ENCODE measurements at regions not wholly inside any gene's neighbourhood (a gene's known extent, or its start where the extent isn't known, plus 50 kb on each side); places are given as distances from the start of the nearest gene placed in this dataset.
"Not testable (repeated sequence)": the region's sequence is repeated elsewhere in the genome, so short reads cannot be mapped to it uniquely, and the experiment has no call there.

DNA sequence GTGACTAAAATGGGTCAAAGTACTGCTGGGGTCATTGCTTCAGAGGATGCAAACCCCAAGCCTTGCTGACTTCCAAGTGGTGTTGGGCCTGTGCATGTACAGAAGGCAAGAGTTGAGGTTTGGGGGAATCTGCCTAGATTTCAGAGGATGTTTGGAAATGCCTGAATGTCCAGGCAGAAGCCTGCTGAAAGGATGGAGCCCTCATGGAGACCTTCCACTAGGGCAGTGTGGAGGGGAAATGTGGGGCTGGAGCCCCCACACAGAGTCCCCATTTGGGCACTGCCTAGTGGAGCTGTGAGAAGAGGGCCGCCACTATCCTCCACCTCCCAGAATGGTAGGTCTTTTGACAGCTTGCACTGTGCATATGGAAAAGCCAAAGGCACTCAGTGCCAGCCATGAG lies 377.7 kb upstream of the TRPC7 start:
- intact Hi-C loops (cut with micrococcal nuclease; ENCODE audit: unreplicated experiment) = no loop called here
- no TSS peak for BruUV-seq (replicated peaks)

DNA sequence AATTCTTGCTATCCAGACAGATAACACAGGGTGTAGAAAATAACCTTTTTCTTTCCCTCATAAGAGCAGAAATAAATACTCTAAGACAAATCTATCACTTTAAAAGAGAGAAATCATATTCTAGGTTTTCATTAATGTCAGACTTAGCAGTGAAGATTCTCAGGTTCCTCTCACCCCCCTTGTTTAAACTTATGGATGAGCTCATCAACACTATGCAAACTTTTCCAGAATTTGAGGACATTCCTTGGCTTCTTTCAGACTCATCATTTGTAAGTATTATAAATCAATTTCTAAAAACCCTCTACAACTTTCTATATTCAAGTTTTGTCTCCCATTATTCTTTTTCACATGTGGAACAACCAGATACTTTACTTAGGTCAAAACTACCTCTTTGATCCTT lies 374.9 kb upstream of the TRPC7 start:
- intact Hi-C loops (cut with micrococcal nuclease; ENCODE audit: unreplicated experiment) = no loop called here
- H3K27me3 ChIP-seq (replicated peaks; ENCODE audit: control insufficient read depth, insufficient read depth, low read length) = no peaks in the 10 kb centered on the region

More for the DNA sequence above, 377.7 kb upstream of the TRPC7 start:
- Mint-ChIP-seq H3K36me3 (ENCODE audit: insufficient read depth, unreplicated experiment) (no peaks in the 10 kb centered on the region), H3K27me3 (ENCODE audit: insufficient read depth, unreplicated experiment) (peaks cover 9% of the 10 kb centered on the region), H3K4me1 (ENCODE audit: low read depth, unreplicated experiment) (no peaks in the 10 kb centered on the region), H3K4me3 (ENCODE audit: unreplicated experiment) (no peak overlapping the region), H3K9me3 (ENCODE audit: unreplicated experiment) (peaks cover 36% of the 10 kb centered on the region), H3K27ac (ENCODE audit: unreplicated experiment) (no peak overlapping the region)
- POLR2A ChIA-PET = no interaction called here
- DNase-seq = no peak
- H3K4me3 ChIP-seq (ENCODE audit: low read depth, low read length) = no peak overlapping the region
- no peaks in the 10 kb centered on the region for H3K36me3 ChIP-seq (ENCODE audit: control insufficient read depth, insufficient read depth, low read length)
- no peaks in the 10 kb centered on the region for H3K27me3 ChIP-seq (replicated peaks; ENCODE audit: control insufficient read depth, insufficient read depth, low read length)
- H3K4me1 ChIP-seq = no peaks in the 10 kb centered on the region
- TF ChIP-seq, protein P1, sequence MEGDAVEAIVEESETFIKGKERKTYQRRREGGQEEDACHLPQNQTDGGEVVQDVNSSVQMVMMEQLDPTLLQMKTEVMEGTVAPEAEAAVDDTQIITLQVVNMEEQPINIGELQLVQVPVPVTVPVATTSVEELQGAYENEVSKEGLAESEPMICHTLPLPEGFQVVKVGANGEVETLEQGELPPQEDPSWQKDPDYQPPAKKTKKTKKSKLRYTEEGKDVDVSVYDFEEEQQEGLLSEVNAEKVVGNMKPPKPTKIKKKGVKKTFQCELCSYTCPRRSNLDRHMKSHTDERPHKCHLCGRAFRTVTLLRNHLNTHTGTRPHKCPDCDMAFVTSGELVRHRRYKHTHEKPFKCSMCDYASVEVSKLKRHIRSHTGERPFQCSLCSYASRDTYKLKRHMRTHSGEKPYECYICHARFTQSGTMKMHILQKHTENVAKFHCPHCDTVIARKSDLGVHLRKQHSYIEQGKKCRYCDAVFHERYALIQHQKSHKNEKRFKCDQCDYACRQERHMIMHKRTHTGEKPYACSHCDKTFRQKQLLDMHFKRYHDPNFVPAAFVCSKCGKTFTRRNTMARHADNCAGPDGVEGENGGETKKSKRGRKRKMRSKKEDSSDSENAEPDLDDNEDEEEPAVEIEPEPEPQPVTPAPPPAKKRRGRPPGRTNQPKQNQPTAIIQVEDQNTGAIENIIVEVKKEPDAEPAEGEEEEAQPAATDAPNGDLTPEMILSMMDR (IDR thresholded peaks at IDR 0.05; ENCODE audit: insufficient read depth in 1 of 2, low read depth in 1 of 2, low read length in 1 of 2, severe bottlenecking in 1 of 2, unreplicated experiment in 1 of 2) = no peak
- CTCF ChIA-PET = interaction anchor here (0.5 kb wide), 1 partner anchor 174 kb away, joined by 4 read pairs; no protein-coding TSS in a partner anchor
- H3K9me3 ChIP-seq = peaks cover 6% of the 10 kb centered on the region; the same call in 1 of the 2 replicates

DNA sequence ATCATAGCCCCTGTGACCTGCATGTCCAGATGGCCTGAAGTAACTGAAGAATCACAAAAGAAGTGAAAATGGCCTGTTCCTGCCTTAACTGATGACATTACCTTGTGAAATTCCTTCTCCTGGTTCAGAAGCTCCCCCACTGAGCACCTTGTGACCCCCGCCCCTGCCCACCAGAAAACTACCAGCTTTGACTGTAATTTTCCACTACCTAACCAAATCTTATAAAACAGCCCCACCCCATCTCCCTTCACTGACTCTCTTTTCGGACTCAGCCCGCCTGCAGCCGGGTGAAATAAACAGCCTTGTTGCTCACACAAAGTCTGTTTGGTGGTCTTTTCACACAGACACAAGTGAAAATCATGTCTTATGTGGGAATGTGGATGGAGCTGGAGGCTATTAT lies 373.9 kb upstream of the TRPC7 start:
- Mint-ChIP-seq H3K9me3 (ENCODE audit: unreplicated experiment) (peaks cover 38% of the 10 kb centered on the region), H3K27me3 (ENCODE audit: insufficient read depth, unreplicated experiment) (peaks cover 15% of the 10 kb centered on the region)
- CTCF ChIA-PET; H3K27ac Mint-ChIP-seq (ENCODE audit: unreplicated experiment); H3K4me3 Mint-ChIP-seq (ENCODE audit: unreplicated experiment); intact Hi-C loops (cut with micrococcal nuclease; ENCODE audit: unreplicated experiment); H3K4me3 ChIP-seq (ENCODE audit: low read depth, low read length); POLR2A ChIA-PET; H3K9me3 ChIP-seq; H3K36me3 ChIP-seq (ENCODE audit: control insufficient read depth, insufficient read depth, low read length); H3K4me1 ChIP-seq; DNase-seq; H3K4me1 Mint-ChIP-seq (ENCODE audit: low read depth, unreplicated experiment); H3K27me3 ChIP-seq (replicated peaks; ENCODE audit: control insufficient read depth, insufficient read depth, low read length); H3K36me3 Mint-ChIP-seq (ENCODE audit: insufficient read depth, unreplicated experiment); BruUV-seq (replicated peaks): not testable (repeated sequence)

More for the DNA sequence above, 374.9 kb upstream of the TRPC7 start:
- Histone ChIP-seq H3K4me3 (ENCODE audit: low read depth, low read length) (no peak overlapping the region), H3K4me1 (no peaks in the 10 kb centered on the region), H3K36me3 (ENCODE audit: control insufficient read depth, insufficient read depth, low read length) (no peaks in the 10 kb centered on the region), H3K9me3 (peaks cover 6% of the 10 kb centered on the region; the same call in 1 of the 2 replicates)
- H3K27me3 Mint-ChIP-seq (ENCODE audit: insufficient read depth, unreplicated experiment) = peaks cover 15% of the 10 kb centered on the region
- no peaks in the 10 kb centered on the region for H3K36me3 Mint-ChIP-seq (ENCODE audit: insufficient read depth, unreplicated experiment)
- no peak overlapping the region for H3K4me3 Mint-ChIP-seq (ENCODE audit: unreplicated experiment)
- no peak for DNase-seq
- no peak overlapping the region for H3K27ac Mint-ChIP-seq (ENCODE audit: unreplicated experiment)
- ChIA-PET POLR2A (no interaction called here), CTCF (no interaction called here)
- H3K9me3 Mint-ChIP-seq (ENCODE audit: unreplicated experiment) = peaks cover 47% of the 10 kb centered on the region
- TF ChIP-seq, protein P1 (IDR thresholded peaks at IDR 0.05; ENCODE audit: insufficient read depth in 1 of 2, low read depth in 1 of 2, low read length in 1 of 2, severe bottlenecking in 1 of 2, unreplicated experiment in 1 of 2) = no peak
- BruUV-seq (replicated peaks) = no TSS peak
- peaks cover 8% of the 10 kb centered on the region for H3K4me1 Mint-ChIP-seq (ENCODE audit: low read depth, unreplicated experiment)

DNA sequence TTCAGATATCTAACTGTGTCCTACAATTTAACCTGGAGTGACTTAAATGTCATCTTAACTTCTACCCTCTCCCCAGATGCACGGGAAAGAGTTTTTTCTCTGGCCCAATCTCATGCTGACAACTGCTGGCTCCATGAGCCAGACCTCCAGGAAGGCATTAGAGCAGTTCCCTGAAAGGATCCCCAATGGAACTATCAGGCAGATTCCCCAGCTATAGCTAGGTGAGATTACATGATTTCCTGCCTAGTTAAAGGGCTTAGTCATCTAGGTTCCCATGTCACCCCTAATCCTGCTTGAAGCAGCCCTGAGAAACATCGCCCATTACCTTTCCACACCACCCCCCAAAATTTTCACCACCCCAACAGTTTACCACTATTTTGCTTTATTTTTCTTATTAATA lies 373.5 kb upstream of the TRPC7 start:
- H3K9me3 Mint-ChIP-seq (ENCODE audit: unreplicated experiment) = peaks cover 34% of the 10 kb centered on the region
- peaks cover 15% of the 10 kb centered on the region for H3K27me3 Mint-ChIP-seq (ENCODE audit: insufficient read depth, unreplicated experiment)
- H3K36me3 ChIP-seq (ENCODE audit: control insufficient read depth, insufficient read depth, low read length) = no peaks in the 10 kb centered on the region
- no peaks in the 10 kb centered on the region for H3K4me1 ChIP-seq
- no peak overlapping the region for H3K27ac Mint-ChIP-seq (ENCODE audit: unreplicated experiment)
- H3K4me3 Mint-ChIP-seq (ENCODE audit: unreplicated experiment) = no peak overlapping the region
- no peaks in the 10 kb centered on the region for H3K27me3 ChIP-seq (replicated peaks; ENCODE audit: control insufficient read depth, insufficient read depth, low read length)
- no TSS peak for BruUV-seq (replicated peaks)
- DNase-seq = no peak
- H3K4me1 Mint-ChIP-seq (ENCODE audit: low read depth, unreplicated experiment) = peaks cover 8% of the 10 kb centered on the region
- TF ChIP-seq, protein P1 (IDR thresholded peaks at IDR 0.05; ENCODE audit: insufficient read depth in 1 of 2, low read depth in 1 of 2, low read length in 1 of 2, severe bottlenecking in 1 of 2, unreplicated experiment in 1 of 2) = no peak
- CTCF ChIA-PET = no interaction called here
- no peak overlapping the region for H3K4me3 ChIP-seq (ENCODE audit: low read depth, low read length)
- POLR2A ChIA-PET = no interaction called here
- intact Hi-C loops (cut with micrococcal nuclease; ENCODE audit: unreplicated experiment) = no loop called here
- peaks cover 6% of the 10 kb centered on the region; the same call in 1 of the 2 replicates for H3K9me3 ChIP-seq
- no peaks in the 10 kb centered on the region for H3K36me3 Mint-ChIP-seq (ENCODE audit: insufficient read depth, unreplicated experiment)

Data from Caco-2 (cell line).